Parathyroid adenoma (tissue), 2 donors: ENCODE measurements at regions not wholly inside any gene's neighbourhood (a gene's known extent, or its start where the extent isn't known, plus 50 kb on each side); places are given as distances from the start of the nearest gene placed in this dataset.

Source experiments
- H2AFZ ChIP-seq: fragments of 300-600 bp; sonication (generic); one replicate; pipeline ENCODE4 v1.7.0; 2017; ENCODE audit warnings: antibody characterized with exemption, mild to moderate bottlenecking
- H3K27ac ChIP-seq: fragments of 300-600 bp; sonication (generic); one replicate; pipeline ENCODE4 v1.7.0; 2017
- H3K27me3 ChIP-seq: fragments of 300-600 bp; sonication (generic); one replicate; pipeline ENCODE4 v1.7.0; 2017; ENCODE audit warnings: low read length; ENCODE audit not compliant: control insufficient read depth, insufficient read depth
- H3K36me3 ChIP-seq: fragments of 300-600 bp; sonication (generic); one replicate; pipeline ENCODE4 v1.7.0; 2017; ENCODE audit warnings: low read length; ENCODE audit not compliant: control insufficient read depth, insufficient read depth
- H3K4me1 ChIP-seq: fragments of 300-600 bp; sonication (generic); one replicate; pipeline ENCODE4 v1.7.0; 2017; ENCODE audit warnings: control low read depth
- H3K4me2 ChIP-seq: fragments of 300-600 bp; sonication (generic); one replicate; pipeline ENCODE4 v1.7.0; 2017; ENCODE audit warnings: low read length
- H3K4me3 ChIP-seq: fragments of 300-600 bp; sonication (generic); one replicate; pipeline ENCODE4 v1.7.0; 2017; ENCODE audit warnings: low read depth, low read length
- H3K79me2 ChIP-seq: fragments of 300-600 bp; sonication (generic); one replicate; pipeline ENCODE4 v1.7.0; 2017; ENCODE audit warnings: control low read depth
- H3K9ac ChIP-seq: fragments of 300-600 bp; sonication (generic); one replicate; pipeline ENCODE4 v1.7.0; 2017; ENCODE audit warnings: mild to moderate bottlenecking
- H3K9me3 ChIP-seq: fragments of 300-600 bp; sonication (generic); one replicate; pipeline ENCODE4 v1.7.0; 2017; ENCODE audit warnings: low read length; ENCODE audit not compliant: control insufficient read depth
- CTCF ChIP-seq: fragments of 300-600 bp; sonication (generic); IDR thresholded peaks from one replicate; pipeline ENCODE4 v1.7.0; 2017; ENCODE audit warnings: antibody characterized with exemption, mild to moderate bottlenecking
- donor health status: primary hyperparathyroidism.

- Histone ChIP-seq H3K4me2 (no peak overlapping the region), H3K36me3 (no peaks in the 10 kb centered on the region), H3K4me1 (no peaks in the 10 kb centered on the region), H2AFZ (no peak overlapping the region), H3K27ac (no peak overlapping the region), H3K9ac (no peak overlapping the region), H3K9me3 (no peaks in the 10 kb centered on the region), H3K4me3 (no peak overlapping the region), H3K27me3 (no peaks in the 10 kb centered on the region), H3K79me2 (no peaks in the 10 kb centered on the region)
- TF ChIP-seq CTCF: no peak
Observed at GRCh38 chr6:74756923-74757322, 448.9 kb downstream of the COL12A1 start.

- Histone ChIP-seq H3K9me3 (no peaks in the 10 kb centered on the region), H3K27me3 (no peaks in the 10 kb centered on the region), H3K9ac (no peak overlapping the region), H3K4me1 (no peaks in the 10 kb centered on the region), H3K4me3 (no peak overlapping the region), H3K27ac (no peak overlapping the region), H3K79me2 (no peaks in the 10 kb centered on the region), H3K4me2 (no peak overlapping the region), H3K36me3 (no peaks in the 10 kb centered on the region), H2AFZ (no peak overlapping the region)
- no peak for TF ChIP-seq CTCF
Observed at GRCh38 chr6:74755778-74756177, 450.1 kb downstream of the COL12A1 start.

GRCh38 chr6:74755196-74755595 is 450.7 kb downstream of the COL12A1 start:
- H3K27me3 ChIP-seq: no peaks in the 10 kb centered on the region
- H3K36me3 ChIP-seq: no peaks in the 10 kb centered on the region
- H2AFZ ChIP-seq: no peak overlapping the region
- H3K27ac ChIP-seq: no peak overlapping the region
- H3K4me2 ChIP-seq: no peak overlapping the region
- no peaks in the 10 kb centered on the region for H3K4me1 ChIP-seq
- no peaks in the 10 kb centered on the region for H3K9me3 ChIP-seq
- no peak overlapping the region for H3K9ac ChIP-seq
- no peak overlapping the region for H3K4me3 ChIP-seq
- no peak for TF ChIP-seq CTCF
- H3K79me2 ChIP-seq: no peaks in the 10 kb centered on the region

GRCh38 chr6:74753883-74754600 is 451.8 kb downstream of the COL12A1 start:
- H3K79me2 ChIP-seq: no peaks in the 10 kb centered on the region
- H3K4me2 ChIP-seq: no peak overlapping the region
- no peak overlapping the region for H3K9ac ChIP-seq
- H2AFZ ChIP-seq: no peak overlapping the region
- no peaks in the 10 kb centered on the region for H3K4me1 ChIP-seq
- no peak for TF ChIP-seq CTCF
- no peaks in the 10 kb centered on the region for H3K36me3 ChIP-seq
- no peaks in the 10 kb centered on the region for H3K27me3 ChIP-seq
- H3K27ac ChIP-seq: no peak overlapping the region
- no peak overlapping the region for H3K4me3 ChIP-seq
- no peaks in the 10 kb centered on the region for H3K9me3 ChIP-seq

GRCh38 chr6:74752303-74752702 is 453.6 kb downstream of the COL12A1 start:
- H3K4me2 ChIP-seq: no peak overlapping the region
- no peaks in the 10 kb centered on the region for H3K9me3 ChIP-seq
- no peak overlapping the region for H3K4me3 ChIP-seq
- H3K36me3 ChIP-seq: no peaks in the 10 kb centered on the region
- H3K79me2 ChIP-seq: no peaks in the 10 kb centered on the region
- no peaks in the 10 kb centered on the region for H3K27me3 ChIP-seq
- no peak overlapping the region for H3K9ac ChIP-seq
- H3K27ac ChIP-seq: no peak overlapping the region
- no peaks in the 10 kb centered on the region for H3K4me1 ChIP-seq
- no peak overlapping the region for H2AFZ ChIP-seq
- TF ChIP-seq CTCF: no peak
